ENCODE measurements at regions not wholly inside any gene's neighbourhood (a gene's known extent, or its start where the extent isn't known, plus 50 kb on each side); places are given as distances from the start of the nearest gene placed in this dataset.
"Not testable (repeated sequence)": the region's sequence is repeated elsewhere in the genome, so short reads cannot be mapped to it uniquely, and the experiment has no call there.

DNA sequence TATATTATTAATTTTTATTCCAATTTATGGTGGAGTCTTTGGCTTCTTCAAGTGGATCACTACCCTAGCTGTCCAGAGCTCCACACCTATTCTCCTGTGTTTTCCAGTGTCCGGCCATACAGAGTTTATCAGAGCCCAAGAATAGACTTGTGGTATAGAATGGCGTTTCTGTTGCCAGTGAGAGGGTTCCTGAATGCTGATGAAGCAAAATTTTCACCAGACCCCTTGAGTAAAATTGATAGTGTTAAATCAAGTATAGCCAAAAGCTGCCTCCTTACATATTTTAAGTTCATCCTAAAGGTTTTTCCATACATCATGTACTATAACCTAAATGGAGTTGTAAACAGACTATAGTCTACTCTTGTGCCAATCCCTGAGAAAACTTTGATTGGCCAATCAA is 171.5 kb upstream of the CHL1 start:
- CTCF ChIA-PET, result no interaction called here
- H3K9me1 ChIP-seq (ENCODE audit: insufficient read depth, low read length), result no peaks in the 10 kb centered on the region
- no peak overlapping the region for H4K91ac ChIP-seq (ENCODE audit: insufficient read depth, low read depth, low read length)
- H3K18ac ChIP-seq (ENCODE audit: low read depth, low read length), result no peak overlapping the region
- H3K4me1 ChIP-seq (ENCODE audit: control insufficient read depth, insufficient read depth, low read length), result no peaks in the 10 kb centered on the region
- no peak for DNase-seq
- no peaks in the 10 kb centered on the region for H3K79me1 ChIP-seq (ENCODE audit: low read depth in 1 of 2, low read length in 2 of 2)
- H3K9ac ChIP-seq (ENCODE audit: low read depth, low read length), result no peak overlapping the region
- H3K4me2 ChIP-seq (ENCODE audit: low read depth, low read length), result no peak overlapping the region
- no peak overlapping the region for H2AFZ ChIP-seq (replicated peaks; ENCODE audit: low read length, poor library complexity)
- H2AK9ac ChIP-seq (replicated peaks; ENCODE audit: low read depth, low read length, poor library complexity), result no peak overlapping the region
- H3K23ac ChIP-seq (ENCODE audit: low read depth, low read length), result no peak overlapping the region
- no peak overlapping the region for H3K56ac ChIP-seq (ENCODE audit: extremely low read depth, insufficient read depth, low read length)
- no peak overlapping the region for H3K14ac ChIP-seq (replicated peaks; ENCODE audit: low read depth, low read length)
- BruUV-seq (replicated peaks), result no TSS peak
- H3K36me3 ChIP-seq (ENCODE audit: control insufficient read depth, insufficient read depth, low read length), result no peaks in the 10 kb centered on the region
- no peak overlapping the region for H2BK5ac ChIP-seq (ENCODE audit: low read depth, low read length, poor library complexity, severe bottlenecking)
- H4K20me1 ChIP-seq (ENCODE audit: insufficient read depth, low read length), result no peaks in the 10 kb centered on the region
- no CpG with 5 or more reads among the region's 2 CpGs for WGBS, 2 experiments (ENCODE audit: extremely low coverage in 2 of 2, insufficient read length in 1 of 2)
- H3K27me3 ChIP-seq (ENCODE audit: control insufficient read depth, insufficient read depth, low read length), result no peaks in the 10 kb centered on the region
- H3K27ac ChIP-seq (ENCODE audit: insufficient read depth, low read length), result no peak overlapping the region
- H3K9me3 ChIP-seq (ENCODE audit: control insufficient read depth, insufficient read depth, low read length), result no peaks in the 10 kb centered on the region
- H2BK20ac ChIP-seq (ENCODE audit: low read depth, low read length), result no peak overlapping the region
- intact Hi-C loops (cut with micrococcal nuclease), result no loop called here
- dilution Hi-C loops (cut with HindIII; ENCODE audit: low sequenced_read_pairs, unreplicated experiment), result no loop called here
- H4K8ac ChIP-seq (ENCODE audit: low read depth in 2 of 2, low read length in 2 of 2), result no peak overlapping the region
- no peak for ATAC-seq (ENCODE audit: low read depth)
- H4K5ac ChIP-seq (ENCODE audit: low read depth, low read length), result no peak overlapping the region
- in situ Hi-C loops (cut with MboI; ENCODE audit: low sequenced_read_pairs), result no loop called here
- no peak overlapping the region for H2AK5ac ChIP-seq (ENCODE audit: low read depth, low read length)
- POLR2A ChIA-PET (ENCODE audit: unreplicated experiment), result no interaction called here
- H3K4me3 ChIP-seq (ENCODE audit: insufficient read depth, low read depth, low read length), result no peak overlapping the region
- H2BK120ac ChIP-seq (ENCODE audit: low read depth, low read length), result no peak overlapping the region
- H2BK15ac ChIP-seq (ENCODE audit: low read depth, low read length), result no peak overlapping the region
- no peak overlapping the region for H3K4ac ChIP-seq (ENCODE audit: low read depth, low read length)
- TF ChIP-seq MAFK (IDR thresholded peaks at IDR 0.05; ENCODE audit: low read depth, low read length), result peak; percentile 54
- TF ChIP-seq, protein P1, sequence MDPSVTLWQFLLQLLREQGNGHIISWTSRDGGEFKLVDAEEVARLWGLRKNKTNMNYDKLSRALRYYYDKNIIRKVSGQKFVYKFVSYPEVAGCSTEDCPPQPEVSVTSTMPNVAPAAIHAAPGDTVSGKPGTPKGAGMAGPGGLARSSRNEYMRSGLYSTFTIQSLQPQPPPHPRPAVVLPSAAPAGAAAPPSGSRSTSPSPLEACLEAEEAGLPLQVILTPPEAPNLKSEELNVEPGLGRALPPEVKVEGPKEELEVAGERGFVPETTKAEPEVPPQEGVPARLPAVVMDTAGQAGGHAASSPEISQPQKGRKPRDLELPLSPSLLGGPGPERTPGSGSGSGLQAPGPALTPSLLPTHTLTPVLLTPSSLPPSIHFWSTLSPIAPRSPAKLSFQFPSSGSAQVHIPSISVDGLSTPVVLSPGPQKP (IDR thresholded peaks at IDR 0.05; ENCODE audit: borderline replicate concordance, low read depth, low read length), result no peak

DNA sequence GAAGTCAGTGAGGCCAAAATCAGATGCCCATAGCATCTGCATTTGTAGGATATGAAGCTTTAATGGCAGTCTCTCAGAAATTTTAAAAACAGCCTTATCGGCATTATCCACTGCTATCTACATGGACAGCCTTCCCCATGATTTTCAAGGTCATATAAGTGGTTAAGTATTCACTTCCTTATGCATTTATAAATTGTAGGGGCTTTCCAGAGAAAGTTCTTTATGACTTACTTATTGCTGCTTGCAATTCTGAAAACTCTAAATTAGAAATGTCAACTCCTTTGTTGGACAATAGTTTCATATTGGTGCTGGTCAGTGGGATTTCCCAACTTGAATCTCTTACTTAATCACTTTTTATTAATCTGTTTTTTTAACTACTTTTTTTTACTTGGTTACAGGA is 160.6 kb upstream of the CHL1 start:
- H3K56ac ChIP-seq (ENCODE audit: extremely low read depth, insufficient read depth, low read length); H3K79me1 ChIP-seq (ENCODE audit: low read depth in 1 of 2, low read length in 2 of 2); dilution Hi-C loops (cut with HindIII; ENCODE audit: low sequenced_read_pairs, unreplicated experiment); H2AK5ac ChIP-seq (ENCODE audit: low read depth, low read length); H2BK20ac ChIP-seq (ENCODE audit: low read depth, low read length); H3K36me3 ChIP-seq (ENCODE audit: control insufficient read depth, insufficient read depth, low read length); H3K4me3 ChIP-seq (ENCODE audit: insufficient read depth, low read depth, low read length); H3K4me1 ChIP-seq (ENCODE audit: control insufficient read depth, insufficient read depth, low read length); H2BK120ac ChIP-seq (ENCODE audit: low read depth, low read length); BruUV-seq (replicated peaks); H3K9me1 ChIP-seq (ENCODE audit: insufficient read depth, low read length); H4K5ac ChIP-seq (ENCODE audit: low read depth, low read length); H3K9ac ChIP-seq (ENCODE audit: low read depth, low read length); H2AK9ac ChIP-seq (replicated peaks; ENCODE audit: low read depth, low read length, poor library complexity); H4K91ac ChIP-seq (ENCODE audit: insufficient read depth, low read depth, low read length); H2BK5ac ChIP-seq (ENCODE audit: low read depth, low read length, poor library complexity, severe bottlenecking); H2BK15ac ChIP-seq (ENCODE audit: low read depth, low read length); DNase-seq; in situ Hi-C loops (cut with MboI; ENCODE audit: low sequenced_read_pairs); H2AFZ ChIP-seq (replicated peaks; ENCODE audit: low read length, poor library complexity); H4K8ac ChIP-seq (ENCODE audit: low read depth in 2 of 2, low read length in 2 of 2); H3K18ac ChIP-seq (ENCODE audit: low read depth, low read length); H3K23ac ChIP-seq (ENCODE audit: low read depth, low read length); H3K4ac ChIP-seq (ENCODE audit: low read depth, low read length); H3K14ac ChIP-seq (replicated peaks; ENCODE audit: low read depth, low read length); H4K20me1 ChIP-seq (ENCODE audit: insufficient read depth, low read length); ATAC-seq (ENCODE audit: low read depth); H3K27ac ChIP-seq (ENCODE audit: insufficient read depth, low read length); H3K4me2 ChIP-seq (ENCODE audit: low read depth, low read length); intact Hi-C loops (cut with micrococcal nuclease); H3K9me3 ChIP-seq (ENCODE audit: control insufficient read depth, insufficient read depth, low read length); CTCF ChIA-PET; POLR2A ChIA-PET (ENCODE audit: unreplicated experiment); H3K27me3 ChIP-seq (ENCODE audit: control insufficient read depth, insufficient read depth, low read length): not testable (repeated sequence)
- WGBS, 2 experiments (ENCODE audit: extremely low coverage in 2 of 2, insufficient read length in 1 of 2), result no CpG with 5 or more reads among the region's 1 CpG
